Chondrocyte (in vitro differentiated cells): ENCODE measurements at regions not wholly inside any gene's neighbourhood (a gene's known extent, or its start where the extent isn't known, plus 50 kb on each side); places are given as distances from the start of the nearest gene placed in this dataset.

ENCODE experiments used
- DNase-seq: peaks from one replicate; pipeline ENCODE4 v3.0.0; 2021; ENCODE audit warnings: mixed read lengths, low spot score
- H3K27ac Mint-ChIP-seq: one replicate; pipeline ENCODE4 v1.8.0; 2021; ENCODE audit warnings: mild to moderate bottlenecking, moderate library complexity, mixed read lengths; ENCODE audit not compliant: unreplicated experiment
- H3K27me3 Mint-ChIP-seq: 2 replicates; pipeline ENCODE4 v1.8.0; 2021; ENCODE audit warnings: low read depth, mixed read lengths
- H3K36me3 Mint-ChIP-seq: 2 replicates; pipeline ENCODE4 v1.8.0; 2021; ENCODE audit warnings: low read depth, mixed read lengths
- H3K4me1 Mint-ChIP-seq: 2 replicates; pipeline ENCODE4 v1.8.0; 2021; ENCODE audit warnings: low read depth, mild to moderate bottlenecking, mixed read lengths
- H3K4me3 Mint-ChIP-seq: one replicate; pipeline ENCODE4 v1.8.0; 2021; ENCODE audit warnings: mild to moderate bottlenecking, moderate library complexity, mixed read lengths; ENCODE audit not compliant: unreplicated experiment
- H3K9me3 Mint-ChIP-seq: 2 replicates; pipeline ENCODE4 v1.8.0; 2021; ENCODE audit warnings: low read depth, mixed read lengths
- CTCF ChIP-seq: fragments of 200-600 bp; sonication (generic); IDR thresholded peaks from 2 replicates; pipeline ENCODE4 v1.5.0; 2021; ENCODE audit warnings: antibody characterized with exemption, mild to moderate bottlenecking, moderate library complexity

GRCh38 chr4:38381788-38382187, 282.2 kb upstream of the KLF3 start:
- H3K36me3 Mint-ChIP-seq: no peaks in the 10 kb centered on the region
- DNase-seq: no peak
- no peak overlapping the region for H3K4me3 Mint-ChIP-seq
- H3K9me3 Mint-ChIP-seq: peaks cover 3% of the 10 kb centered on the region
- H3K27ac Mint-ChIP-seq: no peak overlapping the region
- no peak for TF ChIP-seq CTCF
- peaks cover 9% of the 10 kb centered on the region for H3K4me1 Mint-ChIP-seq
- H3K27me3 Mint-ChIP-seq: no peaks in the 10 kb centered on the region

GRCh38 chr4:38382520-38382919, 281.5 kb upstream of the KLF3 start:
- Mint-ChIP-seq H3K4me3 (no peak overlapping the region), H3K27me3 (no peaks in the 10 kb centered on the region), H3K27ac (no peak overlapping the region), H3K4me1 (peaks cover 14% of the 10 kb centered on the region), H3K36me3 (no peaks in the 10 kb centered on the region), H3K9me3 (peaks cover 3% of the 10 kb centered on the region)
- DNase-seq: no peak
- TF ChIP-seq CTCF: no peak

- peaks cover 2% of the 10 kb centered on the region for H3K9me3 Mint-ChIP-seq
- DNase-seq: no peak
- no peak for TF ChIP-seq CTCF
- H3K4me3 Mint-ChIP-seq: no peak overlapping the region
- no peaks in the 10 kb centered on the region for H3K36me3 Mint-ChIP-seq
- peaks cover 20% of the 10 kb centered on the region for H3K4me1 Mint-ChIP-seq
- no peak overlapping the region for H3K27ac Mint-ChIP-seq
- H3K27me3 Mint-ChIP-seq: no peaks in the 10 kb centered on the region
Observed at GRCh38 chr4:38383646-38384121, 280.3 kb upstream of the KLF3 start.

- Mint-ChIP-seq H3K4me3 (no peak overlapping the region), H3K27me3 (no peaks in the 10 kb centered on the region), H3K9me3 (peaks cover 6% of the 10 kb centered on the region), H3K4me1 (peaks cover 20% of the 10 kb centered on the region), H3K36me3 (no peaks in the 10 kb centered on the region), H3K27ac (no peak overlapping the region)
- no peak for DNase-seq
- TF ChIP-seq CTCF: no peak
Observed at GRCh38 chr4:38385093-38386004, 278.6 kb upstream of the KLF3 start.

GRCh38 chr4:38386005-38386551, 277.9 kb upstream of the KLF3 start:
- Mint-ChIP-seq H3K27ac (no peak overlapping the region), H3K27me3 (no peaks in the 10 kb centered on the region), H3K4me3 (no peak overlapping the region), H3K9me3 (peaks cover 6% of the 10 kb centered on the region), H3K36me3 (no peaks in the 10 kb centered on the region), H3K4me1 (peaks cover 20% of the 10 kb centered on the region)
- DNase-seq: no peak
- no peak for TF ChIP-seq CTCF
